ENCODE measurements at regions not wholly inside any gene's neighbourhood (a gene's known extent, or its start where the extent isn't known, plus 50 kb on each side); places are given as distances from the start of the nearest gene placed in this dataset.

DNA sequence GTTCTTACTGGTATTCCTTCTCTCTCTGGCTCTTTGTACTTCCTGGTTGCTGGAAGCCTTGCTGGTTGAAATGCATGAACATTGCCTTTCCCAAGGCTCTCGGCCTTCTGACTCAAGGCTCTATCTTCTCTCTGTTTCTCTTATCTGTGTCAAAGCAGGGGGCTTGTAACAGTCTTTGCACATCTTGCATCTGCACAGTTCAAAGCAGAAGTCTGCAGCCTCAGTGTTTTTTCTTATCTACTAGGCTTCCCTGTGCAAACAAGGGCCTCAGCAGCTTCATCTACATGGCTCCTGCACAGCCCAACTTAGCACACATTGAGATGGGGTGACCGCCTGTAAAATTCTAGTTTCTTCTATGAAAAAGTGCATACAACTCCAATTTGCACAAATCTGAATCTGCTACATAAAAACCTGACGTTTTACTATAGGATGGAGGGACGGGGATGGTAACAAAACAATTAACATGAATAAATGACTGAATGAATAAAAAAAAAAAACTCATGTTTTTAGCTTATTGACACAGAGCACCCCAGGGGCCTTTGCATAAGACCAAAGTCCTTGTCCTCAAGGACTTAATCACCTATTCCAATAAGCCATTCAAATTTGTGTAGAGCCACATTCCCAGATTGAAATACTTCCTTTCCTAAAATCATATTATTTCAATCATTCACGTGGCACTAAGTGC, 458.3 kb downstream of the LMO4 start:
- in situ Hi-C loops (cut with MboI; ENCODE audit: low sequenced_read_pairs, unreplicated experiment): no loop called here
- TF ChIP-seq CTCF (IDR thresholded peaks at IDR 0.05; ENCODE audit: borderline replicate concordance, control extremely low read depth, extremely low read depth, insufficient read depth, missing control alignments): no peak
- DNase-seq (ENCODE audit: low spot score): no peak

GRCh38 chr1:87787551-87787950, 458.9 kb downstream of the LMO4 start:
- DNase-seq (ENCODE audit: low spot score): no peak
- in situ Hi-C loops (cut with MboI; ENCODE audit: low sequenced_read_pairs, unreplicated experiment): no loop called here
- no peak for TF ChIP-seq CTCF (IDR thresholded peaks at IDR 0.05; ENCODE audit: borderline replicate concordance, control extremely low read depth, extremely low read depth, insufficient read depth, missing control alignments)

DNA sequence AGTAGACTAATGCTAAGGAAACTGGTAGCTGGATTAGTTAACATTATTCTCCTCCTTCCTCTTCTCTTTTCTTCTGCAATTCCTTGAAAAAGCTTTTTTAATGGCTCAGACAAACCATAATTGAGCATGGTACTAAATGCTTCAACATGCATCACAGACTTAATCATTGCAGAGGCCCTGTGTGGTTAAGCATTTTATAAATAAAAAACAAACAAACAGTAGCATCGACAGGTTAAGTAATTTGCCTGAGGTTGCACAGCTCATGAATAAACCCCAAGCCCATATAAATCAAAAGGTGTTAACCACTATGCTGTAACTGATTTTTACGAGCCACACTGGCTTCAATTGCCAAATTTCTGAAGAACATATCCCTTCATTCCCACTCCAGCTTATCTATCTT, 462.1 kb downstream of the LMO4 start:
- no peak for TF ChIP-seq CTCF (IDR thresholded peaks at IDR 0.05; ENCODE audit: borderline replicate concordance, control extremely low read depth, extremely low read depth, insufficient read depth, missing control alignments)
- in situ Hi-C loops (cut with MboI; ENCODE audit: low sequenced_read_pairs, unreplicated experiment): no loop called here
- DNase-seq (ENCODE audit: low spot score): no peak

GRCh38 chr1:87791931-87792740, 463.5 kb downstream of the LMO4 start:
- no peak for TF ChIP-seq CTCF (IDR thresholded peaks at IDR 0.05; ENCODE audit: borderline replicate concordance, control extremely low read depth, extremely low read depth, insufficient read depth, missing control alignments)
- no peak for DNase-seq (ENCODE audit: low spot score)
- in situ Hi-C loops (cut with MboI; ENCODE audit: low sequenced_read_pairs, unreplicated experiment): no loop called here

GRCh38 chr1:87794788-87795614, 466.3 kb downstream of the LMO4 start:
- in situ Hi-C loops (cut with MboI; ENCODE audit: low sequenced_read_pairs, unreplicated experiment): no loop called here
- no peak for DNase-seq (ENCODE audit: low spot score)
- no peak for TF ChIP-seq CTCF (IDR thresholded peaks at IDR 0.05; ENCODE audit: borderline replicate concordance, control extremely low read depth, extremely low read depth, insufficient read depth, missing control alignments)

DNA sequence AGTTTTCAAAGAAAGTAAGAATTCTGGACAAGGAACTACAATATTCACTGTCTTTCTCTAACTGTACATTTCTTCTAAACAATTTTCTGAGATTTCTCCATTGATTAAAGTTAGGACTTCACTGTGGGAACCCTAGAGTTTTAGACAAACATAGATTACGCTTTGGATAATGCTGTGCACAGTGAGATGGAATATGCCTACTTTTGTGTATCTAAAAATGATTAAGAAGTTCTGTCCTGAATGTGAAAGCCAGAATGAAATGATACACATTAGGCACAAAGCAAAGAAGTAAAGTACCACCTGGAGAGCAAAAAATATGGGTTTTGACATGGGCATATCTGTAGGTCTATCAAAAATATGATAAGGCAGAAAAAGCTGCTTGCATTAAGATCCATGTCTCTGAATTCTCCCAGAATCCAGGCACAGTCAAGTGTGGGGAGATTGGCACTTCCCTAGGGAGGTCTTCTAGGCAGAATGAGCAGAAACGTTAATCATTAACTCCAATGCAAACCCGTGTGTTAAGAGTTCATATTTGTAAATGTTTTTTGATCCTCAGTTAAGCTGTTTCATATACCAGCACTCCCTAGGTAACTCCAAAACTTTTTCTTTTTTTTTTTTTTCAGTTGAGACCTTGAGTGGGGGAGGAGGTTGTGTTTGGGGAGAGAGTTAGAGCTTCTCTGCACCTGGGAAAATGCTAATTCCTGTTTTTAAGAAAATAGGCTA, 467.1 kb downstream of the LMO4 start:
- no peak for DNase-seq (ENCODE audit: low spot score)
- in situ Hi-C loops (cut with MboI; ENCODE audit: low sequenced_read_pairs, unreplicated experiment): no loop called here
- TF ChIP-seq CTCF (IDR thresholded peaks at IDR 0.05; ENCODE audit: borderline replicate concordance, control extremely low read depth, extremely low read depth, insufficient read depth, missing control alignments): no peak
